ENCODE measurements at regions not wholly inside any gene's neighbourhood (a gene's known extent, or its start where the extent isn't known, plus 50 kb on each side); places are given as distances from the start of the nearest gene placed in this dataset.
"Not testable (repeated sequence)": the region's sequence is repeated elsewhere in the genome, so short reads cannot be mapped to it uniquely, and the experiment has no call there.

GRCh38 chr5:115423541-115423940 is 121.0 kb downstream of the FEM1C start:
- no peaks in the 10 kb centered on the region for H3K9me3 ChIP-seq (ENCODE audit: control insufficient read depth in 4 of 4, low read length in 3 of 4)
- no peaks in the 10 kb centered on the region for H3K4me1 ChIP-seq (ENCODE audit: control insufficient read depth in 4 of 4, insufficient read depth in 4 of 4, low read length in 3 of 4)
- H3K27ac ChIP-seq (ENCODE audit: low read depth in 1 of 2, low read length in 2 of 2) = no peak overlapping the region
- H3K36me3 ChIP-seq (ENCODE audit: control insufficient read depth in 4 of 4, insufficient read depth in 3 of 4, low read depth in 1 of 4, low read length in 3 of 4) = no peaks in the 10 kb centered on the region
- TF ChIP-seq JUND (IDR thresholded peaks at IDR 0.05) = no peak
- no peak for TF ChIP-seq TAF1 (conservative IDR thresholded peaks at IDR 0.05)
- no peak for TF ChIP-seq SP1 (IDR thresholded peaks at IDR 0.05)
- TF ChIP-seq ATF3 (IDR thresholded peaks at IDR 0.05) = no peak
- TF ChIP-seq HNF4A (conservative IDR thresholded peaks at IDR 0.05) = no peak
- TF ChIP-seq, protein P1, sequence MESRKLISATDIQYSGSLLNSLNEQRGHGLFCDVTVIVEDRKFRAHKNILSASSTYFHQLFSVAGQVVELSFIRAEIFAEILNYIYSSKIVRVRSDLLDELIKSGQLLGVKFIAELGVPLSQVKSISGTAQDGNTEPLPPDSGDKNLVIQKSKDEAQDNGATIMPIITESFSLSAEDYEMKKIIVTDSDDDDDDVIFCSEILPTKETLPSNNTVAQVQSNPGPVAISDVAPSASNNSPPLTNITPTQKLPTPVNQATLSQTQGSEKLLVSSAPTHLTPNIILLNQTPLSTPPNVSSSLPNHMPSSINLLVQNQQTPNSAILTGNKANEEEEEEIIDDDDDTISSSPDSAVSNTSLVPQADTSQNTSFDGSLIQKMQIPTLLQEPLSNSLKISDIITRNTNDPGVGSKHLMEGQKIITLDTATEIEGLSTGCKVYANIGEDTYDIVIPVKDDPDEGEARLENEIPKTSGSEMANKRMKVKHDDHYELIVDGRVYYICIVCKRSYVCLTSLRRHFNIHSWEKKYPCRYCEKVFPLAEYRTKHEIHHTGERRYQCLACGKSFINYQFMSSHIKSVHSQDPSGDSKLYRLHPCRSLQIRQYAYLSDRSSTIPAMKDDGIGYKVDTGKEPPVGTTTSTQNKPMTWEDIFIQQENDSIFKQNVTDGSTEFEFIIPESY (IDR thresholded peaks at IDR 0.05) = no peak
- no peak for TF ChIP-seq NR2F2 (IDR thresholded peaks at IDR 0.05)
- no peak for TF ChIP-seq RXRA (IDR thresholded peaks at IDR 0.05)
- TF ChIP-seq GABPA (IDR thresholded peaks at IDR 0.05 in 1 of 2, conservative IDR thresholded peaks at IDR 0.05 in 1 of 2) = no peak
- no peak for TF ChIP-seq EGR1 (IDR thresholded peaks at IDR 0.05; ENCODE audit: low read depth in 2 of 2)
- no peak for TF ChIP-seq MAX (IDR thresholded peaks at IDR 0.05)
- no peak overlapping the region for H3K4me3 ChIP-seq (ENCODE audit: low read depth in 1 of 3, low read length in 3 of 3)
- WGBS = 64% methylated on average over 5 of the region's 5 CpGs
- no peaks in the 10 kb centered on the region for H3K27me3 ChIP-seq (ENCODE audit: control insufficient read depth in 4 of 4, insufficient read depth in 4 of 4, low read length in 3 of 4)
- no peak for DNase-seq (ENCODE audit: low spot score)
- no peak overlapping the region for H3K9ac ChIP-seq (ENCODE audit: low read depth in 1 of 2, low read length in 2 of 2)

DNA sequence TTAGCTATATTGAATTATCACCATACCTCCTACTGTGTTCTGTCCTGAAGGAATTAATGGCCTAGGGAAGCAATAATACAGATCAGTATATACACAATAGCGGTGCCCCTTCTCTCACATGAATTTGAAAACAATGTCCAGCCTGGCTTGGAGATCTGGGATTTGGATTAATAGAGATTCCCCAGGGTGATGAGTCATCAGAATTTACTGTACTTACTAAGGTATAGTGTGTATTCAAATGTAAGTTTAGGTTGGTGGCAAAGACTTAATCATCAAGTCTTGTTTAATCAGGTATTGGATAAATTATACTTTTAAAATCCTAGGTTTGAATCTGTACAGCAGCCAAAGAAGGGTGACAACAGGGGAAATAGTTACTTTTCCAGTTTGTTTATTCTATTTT is 121.5 kb downstream of the FEM1C start:
- Histone ChIP-seq H3K27me3 (ENCODE audit: control insufficient read depth in 4 of 4, insufficient read depth in 4 of 4, low read length in 3 of 4) (no peaks in the 10 kb centered on the region), H3K9ac (ENCODE audit: low read depth in 1 of 2, low read length in 2 of 2) (no peak overlapping the region), H3K4me3 (ENCODE audit: low read depth in 1 of 3, low read length in 3 of 3) (no peak overlapping the region), H3K27ac (ENCODE audit: low read depth in 1 of 2, low read length in 2 of 2) (no peak overlapping the region), H3K9me3 (ENCODE audit: control insufficient read depth in 4 of 4, low read length in 3 of 4) (no peaks in the 10 kb centered on the region), H3K4me1 (ENCODE audit: control insufficient read depth in 4 of 4, insufficient read depth in 4 of 4, low read length in 3 of 4) (no peaks in the 10 kb centered on the region), H3K36me3 (ENCODE audit: control insufficient read depth in 4 of 4, insufficient read depth in 3 of 4, low read depth in 1 of 4, low read length in 3 of 4) (no peaks in the 10 kb centered on the region)
- TF ChIP-seq, protein P2, sequence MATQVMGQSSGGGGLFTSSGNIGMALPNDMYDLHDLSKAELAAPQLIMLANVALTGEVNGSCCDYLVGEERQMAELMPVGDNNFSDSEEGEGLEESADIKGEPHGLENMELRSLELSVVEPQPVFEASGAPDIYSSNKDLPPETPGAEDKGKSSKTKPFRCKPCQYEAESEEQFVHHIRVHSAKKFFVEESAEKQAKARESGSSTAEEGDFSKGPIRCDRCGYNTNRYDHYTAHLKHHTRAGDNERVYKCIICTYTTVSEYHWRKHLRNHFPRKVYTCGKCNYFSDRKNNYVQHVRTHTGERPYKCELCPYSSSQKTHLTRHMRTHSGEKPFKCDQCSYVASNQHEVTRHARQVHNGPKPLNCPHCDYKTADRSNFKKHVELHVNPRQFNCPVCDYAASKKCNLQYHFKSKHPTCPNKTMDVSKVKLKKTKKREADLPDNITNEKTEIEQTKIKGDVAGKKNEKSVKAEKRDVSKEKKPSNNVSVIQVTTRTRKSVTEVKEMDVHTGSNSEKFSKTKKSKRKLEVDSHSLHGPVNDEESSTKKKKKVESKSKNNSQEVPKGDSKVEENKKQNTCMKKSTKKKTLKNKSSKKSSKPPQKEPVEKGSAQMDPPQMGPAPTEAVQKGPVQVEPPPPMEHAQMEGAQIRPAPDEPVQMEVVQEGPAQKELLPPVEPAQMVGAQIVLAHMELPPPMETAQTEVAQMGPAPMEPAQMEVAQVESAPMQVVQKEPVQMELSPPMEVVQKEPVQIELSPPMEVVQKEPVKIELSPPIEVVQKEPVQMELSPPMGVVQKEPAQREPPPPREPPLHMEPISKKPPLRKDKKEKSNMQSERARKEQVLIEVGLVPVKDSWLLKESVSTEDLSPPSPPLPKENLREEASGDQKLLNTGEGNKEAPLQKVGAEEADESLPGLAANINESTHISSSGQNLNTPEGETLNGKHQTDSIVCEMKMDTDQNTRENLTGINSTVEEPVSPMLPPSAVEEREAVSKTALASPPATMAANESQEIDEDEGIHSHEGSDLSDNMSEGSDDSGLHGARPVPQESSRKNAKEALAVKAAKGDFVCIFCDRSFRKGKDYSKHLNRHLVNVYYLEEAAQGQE (IDR thresholded peaks at IDR 0.05) = no peak
- TF ChIP-seq NR2F2 (IDR thresholded peaks at IDR 0.05) (no peak), JUND (IDR thresholded peaks at IDR 0.05) (no peak), CTCF (IDR thresholded peaks at IDR 0.05; ENCODE audit: low read depth, low read length, missing input control) (no peak), RAD21 (IDR thresholded peaks at IDR 0.05) (no peak), TAF1 (conservative IDR thresholded peaks at IDR 0.05) (no peak), EGR1 (IDR thresholded peaks at IDR 0.05; ENCODE audit: low read depth in 2 of 2) (no peak)
- DNase-seq (ENCODE audit: low spot score) = no peak
- 92% methylated on average over 1 of the region's 1 CpG for WGBS

GRCh38 chr5:115420812-115421211 is 123.8 kb downstream of the FEM1C start:
- not testable (repeated sequence) for H3K9ac ChIP-seq (ENCODE audit: low read depth in 1 of 2, low read length in 2 of 2); H3K27me3 ChIP-seq (ENCODE audit: control insufficient read depth in 4 of 4, insufficient read depth in 4 of 4, low read length in 3 of 4); DNase-seq (ENCODE audit: low spot score); H3K4me3 ChIP-seq (ENCODE audit: low read depth in 1 of 3, low read length in 3 of 3); H3K4me1 ChIP-seq (ENCODE audit: control insufficient read depth in 4 of 4, insufficient read depth in 4 of 4, low read length in 3 of 4); H3K9me3 ChIP-seq (ENCODE audit: control insufficient read depth in 4 of 4, low read length in 3 of 4); H3K36me3 ChIP-seq (ENCODE audit: control insufficient read depth in 4 of 4, insufficient read depth in 3 of 4, low read depth in 1 of 4, low read length in 3 of 4); H3K27ac ChIP-seq (ENCODE audit: low read depth in 1 of 2, low read length in 2 of 2)
- no CpG with 5 or more reads among the region's 3 CpGs for WGBS

Measured in liver (tissue), 8 donors.